Transverse colon (tissue), 4 donors: ENCODE measurements at regions not wholly inside any gene's neighbourhood (a gene's known extent, or its start where the extent isn't known, plus 50 kb on each side); places are given as distances from the start of the nearest gene placed in this dataset.
"Not testable (repeated sequence)": the region's sequence is repeated elsewhere in the genome, so short reads cannot be mapped to it uniquely, and the experiment has no call there.

ENCODE experiments used
- DNase-seq: peaks from one replicate; pipeline ENCODE4 v3.0.0-alpha.2; 2019
- H3K27ac ChIP-seq, 4 donors: fragments of 200-600 bp; sonication (generic); 2 replicates each; pipeline ENCODE4 v1.5.1; 2016 to 2018; ENCODE audit warnings: inconsistent platforms in 4 of 4
- H3K27me3 ChIP-seq: fragments of 200-600 bp; sonication (generic); 2 replicates; pipeline ENCODE4 v1.5.1; 2017; ENCODE audit warnings: inconsistent platforms
- H3K36me3 ChIP-seq, 4 donors: fragments of 200-600 bp; sonication (generic); 2 replicates each; pipeline ENCODE4 v1.5.1; 2017 to 2019; ENCODE audit warnings: inconsistent platforms in 4 of 4
- H3K4me1 ChIP-seq, 4 donors: fragments of 200-600 bp; sonication (generic); 2 replicates each; pipeline ENCODE4 v1.5.1; 2017 to 2020; ENCODE audit warnings: inconsistent platforms in 4 of 4
- H3K4me3 ChIP-seq, 4 donors: fragments of 200-600 bp; sonication (generic); 1 replicate in 1 of 4; 2 replicates in 3 of 4; pipeline versions ENCODE4 v1.5.1 to v1.6.1; 2017 to 2019; ENCODE audit warnings: inconsistent platforms in 4 of 4
- H3K9me3 ChIP-seq, 2 donors: fragments of 200-600 bp; sonication (generic); 2 replicates each; pipeline ENCODE4 v1.5.1; 2017 to 2019; ENCODE audit warnings: inconsistent platforms in 2 of 2
- EP300 ChIP-seq: sonication (generic); formaldehyde crosslinking; IDR thresholded peaks from one replicate; pipeline ENCODE4 v1.6.1; 2017; ENCODE audit warnings: antibody characterized with exemption, low read depth
- POLR2A ChIP-seq: fragments of 450-650 bp; IDR thresholded peaks from one replicate; pipeline ENCODE4 v1.6.1; 2016; ENCODE audit warnings: antibody characterized with exemption, mild to moderate bottlenecking, moderate library complexity
- POLR2AphosphoS5 ChIP-seq, 3 donors: sonication (generic); formaldehyde crosslinking; IDR thresholded peaks; one replicate each; pipeline ENCODE4 v1.6.1; 2016; ENCODE audit warnings: antibody characterized with exemption in 3 of 3
- WGBS, 2 donors: methylation state at CpG; one replicate each; pipeline ENCODE4 v1.1.5; 2018; ENCODE audit warnings: low coverage in 1 of 2; 5-methylcytosine and 5-hydroxymethylcytosine counted together
- in situ Hi-C, 4 donors: fragments of 200-750 bp; cut with MboI; loops; one replicate each; pipeline versions ENCODE4 v1.15.0 to v1.15.1; 2017; ENCODE audit warnings: low sequenced_read_pairs in 3 of 4, low pct_ligation_motif_present in 1 of 4, low pct_unique_long_range_greater_than_20kb in 1 of 4
- intact Hi-C: fragments of 100-400 bp; cut with DNase I; formaldehyde crosslinking; loops from one replicate; pipeline ENCODE4 v1.15.1; 2023; ENCODE audit warnings: low total_unique reads
- TF ChIP-seq, protein P1 (sequence below), 5 experiments: fragments of 200-600 bp in 3 of 5; fragments of 450-650 bp in 2 of 5; sonication (generic) in 3 of 5; IDR thresholded peaks; 1 replicate in 2 of 5; 2 replicates in 3 of 5; pipeline ENCODE4 v1.5.1; 2016 to 2017; ENCODE audit warnings: antibody characterized with exemption in 5 of 5, inconsistent platforms in 3 of 5, mild to moderate bottlenecking in 2 of 5, moderate library complexity in 1 of 5

DNA sequence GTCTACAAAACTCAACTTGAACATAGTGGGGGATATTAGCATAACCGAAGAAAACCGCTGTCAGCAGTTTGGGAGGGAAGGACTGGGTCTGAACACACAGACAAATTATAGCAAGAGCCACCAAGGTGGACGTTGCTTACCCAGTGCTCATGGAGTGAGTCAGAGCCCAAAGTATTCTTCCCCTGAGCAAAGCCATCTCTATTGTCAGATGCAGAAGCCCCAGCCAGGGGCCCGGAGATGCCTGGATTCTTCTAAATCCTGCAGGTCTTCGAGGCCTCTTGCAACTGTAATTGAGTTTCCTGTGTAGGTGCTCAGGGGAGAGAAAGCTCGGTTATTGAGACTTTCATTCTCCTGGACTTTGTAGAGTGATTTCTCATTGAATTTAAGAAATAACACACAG is 384.5 kb downstream of the IRS2 start:
- no peak overlapping the region for H3K4me3 ChIP-seq
- in situ Hi-C loops, result no loop called here
- no peaks in the 10 kb centered on the region for H3K36me3 ChIP-seq
- no peak for DNase-seq
- H3K27ac ChIP-seq, result no peak overlapping the region
- intact Hi-C loops, result no loop called here
- H3K27me3 ChIP-seq, result no peaks in the 10 kb centered on the region
- 89% methylated on average over 5 to 6 of the region's 6 CpGs for WGBS, 2 donors
- TF ChIP-seq POLR2A (no peak), EP300 (no peak), POLR2AphosphoS5 (IDR thresholded peaks at IDR 0.05) (no peak)
- TF ChIP-seq, protein P1, sequence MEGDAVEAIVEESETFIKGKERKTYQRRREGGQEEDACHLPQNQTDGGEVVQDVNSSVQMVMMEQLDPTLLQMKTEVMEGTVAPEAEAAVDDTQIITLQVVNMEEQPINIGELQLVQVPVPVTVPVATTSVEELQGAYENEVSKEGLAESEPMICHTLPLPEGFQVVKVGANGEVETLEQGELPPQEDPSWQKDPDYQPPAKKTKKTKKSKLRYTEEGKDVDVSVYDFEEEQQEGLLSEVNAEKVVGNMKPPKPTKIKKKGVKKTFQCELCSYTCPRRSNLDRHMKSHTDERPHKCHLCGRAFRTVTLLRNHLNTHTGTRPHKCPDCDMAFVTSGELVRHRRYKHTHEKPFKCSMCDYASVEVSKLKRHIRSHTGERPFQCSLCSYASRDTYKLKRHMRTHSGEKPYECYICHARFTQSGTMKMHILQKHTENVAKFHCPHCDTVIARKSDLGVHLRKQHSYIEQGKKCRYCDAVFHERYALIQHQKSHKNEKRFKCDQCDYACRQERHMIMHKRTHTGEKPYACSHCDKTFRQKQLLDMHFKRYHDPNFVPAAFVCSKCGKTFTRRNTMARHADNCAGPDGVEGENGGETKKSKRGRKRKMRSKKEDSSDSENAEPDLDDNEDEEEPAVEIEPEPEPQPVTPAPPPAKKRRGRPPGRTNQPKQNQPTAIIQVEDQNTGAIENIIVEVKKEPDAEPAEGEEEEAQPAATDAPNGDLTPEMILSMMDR (IDR thresholded peaks at IDR 0.05), result no peak
- no peaks in the 10 kb centered on the region for H3K4me1 ChIP-seq
- no peaks in the 10 kb centered on the region for H3K9me3 ChIP-seq

DNA sequence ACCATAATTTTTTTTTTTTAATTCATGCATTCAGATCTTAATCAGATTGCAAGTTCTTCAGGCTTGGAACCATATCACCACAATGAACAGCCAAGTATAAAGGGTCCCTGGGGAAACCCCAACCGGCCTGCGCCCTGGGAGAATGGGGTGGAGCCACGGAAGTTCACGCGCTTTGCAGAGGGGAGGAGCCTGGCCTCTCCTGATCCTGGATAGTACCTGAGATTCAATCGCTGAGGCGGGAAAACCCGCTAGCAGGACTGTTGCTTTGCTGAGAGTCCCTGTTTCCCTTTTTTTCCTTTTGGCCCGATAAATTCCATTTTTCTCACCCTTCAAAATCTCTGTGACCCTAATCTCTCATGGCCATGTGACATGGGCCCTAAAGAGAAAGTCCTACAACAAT is 385.1 kb downstream of the IRS2 start:
- TF ChIP-seq EP300, result no peak
- no peak for TF ChIP-seq POLR2A
- TF ChIP-seq, protein P1 (IDR thresholded peaks at IDR 0.05), result no peak
- no peak for TF ChIP-seq POLR2AphosphoS5 (IDR thresholded peaks at IDR 0.05)
- Histone ChIP-seq H3K9me3 (no peaks in the 10 kb centered on the region), H3K27me3 (no peaks in the 10 kb centered on the region), H3K4me1 (no peaks in the 10 kb centered on the region), H3K27ac (no peak overlapping the region), H3K4me3 (no peak overlapping the region), H3K36me3 (no peaks in the 10 kb centered on the region)
- no peak for DNase-seq
- 60 to 84% methylated on average over 3 to 9 of the region's 9 CpGs for WGBS, 2 donors
- in situ Hi-C loops, result no loop called here
- intact Hi-C loops, result no loop called here

DNA sequence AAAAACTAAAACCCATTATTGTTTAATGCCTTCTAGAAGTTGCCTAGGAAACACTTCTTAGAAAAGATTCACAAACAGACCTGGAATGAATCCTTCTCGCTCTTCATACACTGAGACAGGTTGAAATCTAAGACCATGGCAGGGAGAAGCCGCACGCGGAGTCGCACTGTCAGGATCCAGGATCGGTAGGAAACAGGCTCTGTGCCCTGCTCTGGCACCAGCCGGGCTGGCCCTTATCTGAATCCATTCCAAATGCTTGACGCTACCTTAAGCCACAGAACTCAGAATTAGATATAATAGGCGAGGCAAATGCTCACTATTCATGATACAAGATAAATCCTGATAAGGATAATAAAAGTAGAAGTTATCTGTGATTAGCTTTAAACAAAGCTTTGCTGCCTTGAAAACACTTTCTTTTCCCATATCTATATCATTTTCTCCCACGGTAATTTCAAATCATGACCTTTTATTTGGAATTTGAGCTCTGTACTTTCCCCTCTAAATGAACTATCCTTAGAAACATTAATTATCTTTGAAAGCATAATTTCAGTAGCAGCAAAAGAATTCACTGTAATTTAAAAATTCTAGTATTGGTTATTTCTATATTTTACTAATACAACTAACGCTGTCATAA is 385.6 kb downstream of the IRS2 start:
- in situ Hi-C loops, result no loop called here
- no peaks in the 10 kb centered on the region for H3K9me3 ChIP-seq
- no peak for DNase-seq
- H3K27me3 ChIP-seq, result no peaks in the 10 kb centered on the region
- TF ChIP-seq, protein P1 (IDR thresholded peaks at IDR 0.05), result no peak
- TF ChIP-seq POLR2A, result no peak
- TF ChIP-seq EP300, result no peak
- TF ChIP-seq POLR2AphosphoS5 (IDR thresholded peaks at IDR 0.05), result no peak
- WGBS, 2 donors, result 91 to 94% methylated on average over 11 of the region's 11 CpGs
- no peaks in the 10 kb centered on the region for H3K4me1 ChIP-seq
- intact Hi-C loops, result no loop called here
- no peak overlapping the region for H3K4me3 ChIP-seq
- no peaks in the 10 kb centered on the region for H3K36me3 ChIP-seq
- no peak overlapping the region for H3K27ac ChIP-seq

DNA sequence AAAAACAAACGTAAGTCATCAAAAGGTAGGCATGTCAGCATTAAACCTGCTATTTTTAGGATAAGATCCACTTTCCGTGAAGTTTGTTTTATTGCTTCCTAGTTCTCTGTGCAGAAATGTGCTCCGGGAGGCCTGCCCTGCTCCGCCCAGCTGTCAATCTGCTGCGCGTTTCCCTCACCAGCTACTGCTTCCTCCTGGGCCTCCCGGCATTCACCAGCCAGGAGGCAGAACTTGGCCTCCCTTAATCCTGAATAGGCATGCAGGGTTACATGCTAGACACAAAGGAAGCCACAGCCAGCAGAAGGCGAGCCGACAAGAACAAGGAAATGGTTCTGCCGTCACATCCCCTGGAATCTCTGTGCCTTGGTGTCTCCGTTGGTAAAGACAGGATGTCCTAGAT is 386.2 kb downstream of the IRS2 start:
- Histone ChIP-seq H3K4me3 (no peak overlapping the region), H3K27ac (no peak overlapping the region), H3K4me1 (no peaks in the 10 kb centered on the region), H3K36me3 (no peaks in the 10 kb centered on the region), H3K27me3 (no peaks in the 10 kb centered on the region), H3K9me3 (no peaks in the 10 kb centered on the region)
- intact Hi-C loops (no loop called here), in situ Hi-C loops (no loop called here)
- TF ChIP-seq POLR2AphosphoS5 (IDR thresholded peaks at IDR 0.05) (no peak), POLR2A (no peak), EP300 (no peak)
- TF ChIP-seq, protein P1 (IDR thresholded peaks at IDR 0.05), result no peak
- 42 to 45% methylated on average over 7 to 11 of the region's 11 CpGs for WGBS, 2 donors
- DNase-seq, result peak; percentile 24

DNA sequence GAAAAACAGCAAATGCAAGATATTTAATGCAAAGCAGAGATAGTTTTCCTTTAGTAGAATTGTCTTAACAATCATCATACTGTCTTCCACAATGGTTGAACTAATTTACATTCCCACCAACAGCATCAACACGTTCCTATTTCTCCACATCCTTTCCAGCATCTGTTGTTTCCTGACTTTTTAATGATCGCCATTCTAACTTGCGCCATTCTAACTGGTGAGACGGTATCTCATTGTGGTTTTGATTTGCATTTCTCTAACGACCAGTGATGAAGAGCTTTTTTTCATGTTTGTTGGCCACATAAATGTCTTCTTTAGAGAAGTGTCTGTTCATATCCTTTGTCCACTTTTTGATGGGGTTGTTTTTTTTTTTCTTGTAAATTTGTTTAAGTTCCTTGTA is 388.3 kb downstream of the IRS2 start:
- intact Hi-C loops, H3K27ac ChIP-seq: not testable (repeated sequence)
- WGBS, 2 donors, result 68 to 80% methylated on average over 5 of the region's 5 CpGs

More for the DNA sequence above, 388.3 kb downstream of the IRS2 start:
- in situ Hi-C loops, H3K4me3 ChIP-seq, DNase-seq, H3K4me1 ChIP-seq, H3K9me3 ChIP-seq, H3K27me3 ChIP-seq, H3K36me3 ChIP-seq: not testable (repeated sequence)
